Kasumi-1 (cell line): ENCODE measurements at regions not wholly inside any gene's neighbourhood (a gene's known extent, or its start where the extent isn't known, plus 50 kb on each side); places are given as distances from the start of the nearest gene placed in this dataset.

Source experiments
- DNase-seq, 2 experiments: peaks; one replicate each; lab custom pipeline; 2025; lab: John Stamatoyannopoulos, UW

GRCh38 chr10:10779511-10779910, 238.2 kb upstream of the CELF2 start:
- DNase-seq: no peak

GRCh38 chr10:10780746-10781145, 236.9 kb upstream of the CELF2 start:
- DNase-seq: no peak

- no peak for DNase-seq
These were observed 235.1 kb upstream of the CELF2 start for GRCh38 chr10:10782603-10783002.

- DNase-seq: no peak
These were observed 232.0 kb upstream of the CELF2 start for GRCh38 chr10:10785627-10786026.

- DNase-seq: peak; percentile 21 to 44
These were observed 231.3 kb upstream of the CELF2 start for GRCh38 chr10:10786109-10787090.

- no peak for DNase-seq
These were observed 230.1 kb upstream of the CELF2 start for GRCh38 chr10:10787586-10787985.

GRCh38 chr10:10788761-10789160, 228.9 kb upstream of the CELF2 start:
- DNase-seq: no peak

GRCh38 chr10:10791869-10792268, 225.8 kb upstream of the CELF2 start:
- no peak for DNase-seq

- DNase-seq: no peak
These were observed 225.0 kb upstream of the CELF2 start for GRCh38 chr10:10792681-10793080.

- DNase-seq: no peak
These were observed 223.6 kb upstream of the CELF2 start for GRCh38 chr10:10794046-10794445.

GRCh38 chr10:10794791-10795191, 222.9 kb upstream of the CELF2 start:
- no peak for DNase-seq

- no peak for DNase-seq
These were observed 221.5 kb upstream of the CELF2 start for GRCh38 chr10:10796061-10796773.

GRCh38 chr10:10796774-10797415, 220.8 kb upstream of the CELF2 start:
- no peak for DNase-seq

GRCh38 chr10:10797513-10797912, 220.2 kb upstream of the CELF2 start:
- DNase-seq: no peak

- no peak for DNase-seq
These were observed 219.4 kb upstream of the CELF2 start for GRCh38 chr10:10798102-10798863.

- DNase-seq: no peak
These were observed 218.8 kb upstream of the CELF2 start for GRCh38 chr10:10798864-10799192.

- DNase-seq: no peak
These were observed 216.7 kb upstream of the CELF2 start for GRCh38 chr10:10800961-10801360.

GRCh38 chr10:10803278-10803677, 214.4 kb upstream of the CELF2 start:
- no peak for DNase-seq

GRCh38 chr10:10804061-10804460, 213.6 kb upstream of the CELF2 start:
- DNase-seq: no peak

GRCh38 chr10:10804998-10805740, 212.5 kb upstream of the CELF2 start:
- no peak for DNase-seq

GRCh38 chr10:10807106-10807505, 210.6 kb upstream of the CELF2 start:
- no peak for DNase-seq
